Fibroblast of the aortic adventitia (primary cell): ENCODE measurements at regions not wholly inside any gene's neighbourhood (a gene's known extent, or its start where the extent isn't known, plus 50 kb on each side); places are given as distances from the start of the nearest gene placed in this dataset.

Source experiments
- DNase-seq: peaks from one replicate; pipeline ENCODE4 v3.0.0-alpha.2; 2010; ENCODE audit warnings: low read depth
- H3K4me3 ChIP-seq: 2 replicates; pipeline ENCODE4 v1.5.1; 2011; ENCODE audit warnings: low read depth, mild to moderate bottlenecking, control low read depth, low read length, moderate library complexity
- CTCF ChIP-seq: IDR thresholded peaks from 2 replicates; pipeline ENCODE4 v1.5.1; 2011; ENCODE audit warnings: mild to moderate bottlenecking, low read length, control low read depth, inconsistent platforms; ENCODE audit not compliant: insufficient read depth

GRCh38 chr16:64724339-64724738 is 397.5 kb downstream of the CDH11 start:
- H3K4me3 ChIP-seq = no peak overlapping the region
- TF ChIP-seq CTCF = no peak
- DNase-seq = no peak

GRCh38 chr16:64718486-64718885 is 403.4 kb downstream of the CDH11 start:
- no peak for TF ChIP-seq CTCF
- H3K4me3 ChIP-seq = no peak overlapping the region

GRCh38 chr16:64717871-64718270 is 404.0 kb downstream of the CDH11 start:
- H3K4me3 ChIP-seq = no peak overlapping the region
- DNase-seq = no peak
- no peak for TF ChIP-seq CTCF

More at GRCh38 chr16:64718486-64718885, 403.4 kb downstream of the CDH11 start:
- no peak for DNase-seq

- DNase-seq = no peak
- TF ChIP-seq CTCF = no peak
- no peak overlapping the region for H3K4me3 ChIP-seq
These were observed 406.2 kb downstream of the CDH11 start for GRCh38 chr16:64715624-64716023.

- no peak for TF ChIP-seq CTCF
- no peak overlapping the region for H3K4me3 ChIP-seq
- DNase-seq = no peak
These were observed 409.8 kb downstream of the CDH11 start for GRCh38 chr16:64712026-64712425.

- no peak for DNase-seq
- no peak for TF ChIP-seq CTCF
- H3K4me3 ChIP-seq = no peak overlapping the region
These were observed 410.3 kb downstream of the CDH11 start for GRCh38 chr16:64711596-64711995.

- DNase-seq = peak; percentile 67
- no peak overlapping the region for H3K4me3 ChIP-seq
- no peak for TF ChIP-seq CTCF
These were observed 410.8 kb downstream of the CDH11 start for GRCh38 chr16:64711026-64711425.
